ENCODE measurements at regions not wholly inside any gene's neighbourhood (a gene's known extent, or its start where the extent isn't known, plus 50 kb on each side); places are given as distances from the start of the nearest gene placed in this dataset.

DNA sequence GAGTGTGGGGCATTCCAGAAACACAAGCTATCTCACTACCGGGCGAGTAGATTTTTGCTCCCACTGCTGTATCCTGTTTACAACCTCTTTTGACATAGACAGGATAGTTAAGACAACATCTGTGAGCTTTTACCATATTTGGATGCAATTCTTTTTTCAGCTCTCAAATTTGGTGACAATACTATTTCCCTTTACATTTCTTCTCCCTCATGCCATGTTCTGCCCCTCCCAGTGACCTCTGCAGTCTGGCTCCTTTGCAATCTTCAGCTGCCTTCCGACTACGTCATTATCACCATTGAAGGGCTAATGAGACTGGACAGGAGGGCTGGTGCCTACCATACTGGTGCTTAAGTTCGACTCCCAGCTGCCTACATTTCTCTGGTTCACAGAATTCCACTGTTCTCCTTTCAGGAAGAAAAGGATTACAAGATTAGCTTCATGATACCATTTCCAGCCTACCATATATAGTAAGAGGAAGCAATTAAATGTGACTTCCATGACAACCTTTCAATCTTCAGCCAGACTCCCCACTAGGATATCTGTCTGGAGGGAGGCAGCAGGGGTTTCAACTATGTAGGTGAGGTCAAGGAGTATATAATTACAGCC is 251.6 kb downstream of the PHLDA1 start:
- TF ChIP-seq, protein P1, sequence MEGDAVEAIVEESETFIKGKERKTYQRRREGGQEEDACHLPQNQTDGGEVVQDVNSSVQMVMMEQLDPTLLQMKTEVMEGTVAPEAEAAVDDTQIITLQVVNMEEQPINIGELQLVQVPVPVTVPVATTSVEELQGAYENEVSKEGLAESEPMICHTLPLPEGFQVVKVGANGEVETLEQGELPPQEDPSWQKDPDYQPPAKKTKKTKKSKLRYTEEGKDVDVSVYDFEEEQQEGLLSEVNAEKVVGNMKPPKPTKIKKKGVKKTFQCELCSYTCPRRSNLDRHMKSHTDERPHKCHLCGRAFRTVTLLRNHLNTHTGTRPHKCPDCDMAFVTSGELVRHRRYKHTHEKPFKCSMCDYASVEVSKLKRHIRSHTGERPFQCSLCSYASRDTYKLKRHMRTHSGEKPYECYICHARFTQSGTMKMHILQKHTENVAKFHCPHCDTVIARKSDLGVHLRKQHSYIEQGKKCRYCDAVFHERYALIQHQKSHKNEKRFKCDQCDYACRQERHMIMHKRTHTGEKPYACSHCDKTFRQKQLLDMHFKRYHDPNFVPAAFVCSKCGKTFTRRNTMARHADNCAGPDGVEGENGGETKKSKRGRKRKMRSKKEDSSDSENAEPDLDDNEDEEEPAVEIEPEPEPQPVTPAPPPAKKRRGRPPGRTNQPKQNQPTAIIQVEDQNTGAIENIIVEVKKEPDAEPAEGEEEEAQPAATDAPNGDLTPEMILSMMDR (conservative IDR thresholded peaks at IDR 0.05) = no peak
- H3K27ac ChIP-seq = no peak overlapping the region

DNA sequence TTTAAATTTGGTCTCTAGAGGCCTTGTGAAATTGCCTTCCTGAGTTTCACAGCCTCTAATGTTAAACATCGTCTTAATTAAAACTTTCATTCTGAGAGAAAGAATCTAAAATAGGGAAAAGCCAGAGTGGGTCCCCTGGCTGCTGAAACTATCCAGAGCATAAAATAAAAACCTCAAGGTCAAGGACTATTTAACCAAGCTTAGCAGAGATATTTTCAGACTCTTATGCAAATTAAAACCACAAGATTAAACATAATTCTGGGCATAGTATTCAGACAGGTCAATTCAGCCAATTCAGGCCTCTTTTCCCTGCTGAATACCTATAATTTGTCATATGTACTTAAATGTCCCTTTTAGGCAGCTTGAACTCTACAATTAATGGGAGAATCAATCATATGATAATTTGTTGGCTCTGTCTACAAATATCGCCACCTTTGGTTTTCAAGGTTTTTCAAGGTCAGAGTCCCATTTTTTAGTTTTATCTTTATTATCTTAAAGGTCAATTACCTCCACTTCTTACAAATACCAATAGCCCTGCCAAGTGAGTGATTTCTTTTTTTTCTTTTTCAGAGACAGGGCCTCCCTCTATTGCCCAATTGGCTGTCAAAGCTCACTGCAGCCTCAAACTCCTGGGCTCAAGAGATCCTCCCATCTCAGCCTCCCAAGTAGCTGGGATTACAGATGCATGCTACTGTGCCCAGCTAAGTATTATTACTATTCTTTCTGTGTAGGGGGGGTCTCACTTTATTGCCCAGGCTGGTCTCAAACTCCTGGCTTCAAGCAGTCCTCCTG is 257.1 kb downstream of the PHLDA1 start:
- TF ChIP-seq, protein P1 (conservative IDR thresholded peaks at IDR 0.05) = no peak
- no peak overlapping the region for H3K27ac ChIP-seq

DNA sequence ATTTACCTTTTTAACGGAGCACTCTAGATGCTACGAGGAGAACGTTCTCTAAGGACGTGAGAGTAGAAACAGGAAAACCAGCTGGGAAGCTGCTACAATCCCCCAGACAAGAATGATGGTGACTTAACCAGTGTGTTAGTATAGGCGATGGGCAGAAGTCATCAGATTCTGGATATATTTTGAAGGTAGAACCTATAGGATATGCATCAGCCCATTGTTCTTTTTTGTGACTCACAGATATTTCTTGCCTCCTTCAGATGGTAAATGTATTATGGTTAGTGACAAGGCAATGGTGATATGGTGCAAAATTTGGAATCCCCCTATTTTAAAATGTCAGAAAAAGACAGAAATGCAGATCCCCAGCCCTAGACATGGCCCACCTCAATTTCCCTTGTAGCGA is 258.2 kb downstream of the PHLDA1 start:
- TF ChIP-seq, protein P1 (conservative IDR thresholded peaks at IDR 0.05) = no peak

DNA sequence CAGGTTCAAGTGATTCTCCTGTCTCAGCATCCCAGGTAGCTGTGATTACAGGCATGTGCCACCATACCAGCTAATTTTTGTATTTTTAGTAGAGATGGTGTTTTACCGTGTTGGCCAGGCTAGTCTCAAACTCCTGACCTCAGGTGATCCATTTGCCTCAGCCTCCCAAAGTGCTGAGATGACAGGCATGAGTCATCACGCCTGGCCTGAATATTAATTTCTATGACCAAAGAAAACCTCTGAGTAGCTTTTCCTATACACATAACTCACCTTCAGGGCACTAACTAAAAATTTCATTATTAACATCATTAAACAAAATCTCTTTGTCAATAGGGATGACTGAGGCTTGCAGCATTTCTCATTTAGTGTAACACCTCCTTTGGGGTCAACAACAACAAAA is 259.6 kb upstream of the KRR1 start:
- TF ChIP-seq, protein P1 (conservative IDR thresholded peaks at IDR 0.05) = no peak
- H3K27ac ChIP-seq = no peak overlapping the region

More for the DNA sequence above, 258.2 kb downstream of the PHLDA1 start:
- no peak overlapping the region for H3K27ac ChIP-seq

DNA sequence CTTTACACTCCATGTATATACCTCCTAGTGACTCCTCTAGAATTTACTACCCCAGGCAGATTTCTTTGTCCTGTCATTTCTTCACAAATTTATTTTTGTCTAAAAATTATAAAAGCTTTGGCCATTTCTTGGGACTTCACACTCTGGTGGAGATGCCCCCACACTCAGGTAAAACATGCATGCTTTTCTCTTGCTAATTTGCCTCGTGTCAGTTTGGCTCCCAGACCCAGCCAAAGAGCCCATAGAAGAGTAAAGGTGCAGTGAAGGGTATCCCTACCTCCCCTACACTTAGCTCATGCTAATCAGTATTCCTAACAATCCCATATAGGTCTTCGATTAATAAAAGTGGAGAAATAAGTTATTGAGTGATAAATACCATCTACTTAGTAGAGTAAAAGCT is 256.5 kb upstream of the KRR1 start:
- TF ChIP-seq, protein P1 (conservative IDR thresholded peaks at IDR 0.05) = no peak
- no peak overlapping the region for H3K27ac ChIP-seq

DNA sequence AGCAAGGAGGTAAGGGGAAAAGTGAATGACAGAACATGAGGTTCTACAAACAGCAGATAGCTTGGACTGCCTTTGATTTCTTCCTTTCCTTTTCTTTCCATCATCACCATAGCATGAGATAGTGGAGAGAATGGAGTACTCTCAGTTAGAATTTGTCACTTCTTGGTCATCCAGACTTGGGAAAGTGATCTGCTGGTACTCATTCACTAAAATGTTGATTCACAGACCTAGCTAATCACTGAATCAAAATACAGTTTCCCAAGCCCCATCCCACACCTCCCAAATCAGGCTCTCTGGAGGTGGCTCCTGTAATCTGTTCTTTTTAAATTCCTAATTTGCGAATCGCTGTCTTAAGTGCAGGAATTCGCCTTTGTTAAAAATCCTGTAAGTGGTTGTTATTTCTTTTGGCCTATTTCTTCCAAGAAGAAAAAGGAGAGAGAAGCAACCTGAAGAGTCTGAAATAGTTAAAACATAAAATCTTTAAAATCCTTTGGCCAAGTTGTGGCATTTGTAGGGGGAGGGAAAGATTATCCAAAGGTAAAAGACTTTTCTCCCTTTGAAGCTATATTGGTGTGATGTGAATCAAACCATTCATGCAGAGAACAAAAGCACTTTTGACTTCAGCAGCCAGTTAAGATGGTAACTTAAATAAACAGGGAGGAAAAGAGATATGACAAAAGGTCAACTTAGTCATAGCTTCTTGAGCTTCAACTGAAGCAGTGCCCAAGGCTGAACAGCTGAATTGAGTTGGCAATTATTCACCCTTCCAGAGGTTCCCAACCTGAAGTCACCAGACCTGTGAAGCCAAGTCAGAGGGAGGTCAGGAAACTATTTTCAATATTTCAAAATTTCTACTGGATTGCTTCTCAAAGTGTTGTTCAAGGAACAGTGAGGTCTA is 255.1 kb upstream of the KRR1 start:
- TF ChIP-seq, protein P1 (conservative IDR thresholded peaks at IDR 0.05) = no peak
- H3K27ac ChIP-seq = no peak overlapping the region
